GM12878 (cell line): ENCODE measurements at regions not wholly inside any gene's neighbourhood (a gene's known extent, or its start where the extent isn't known, plus 50 kb on each side); places are given as distances from the start of the nearest gene placed in this dataset.

Experiments used
- ATAC-seq: fragments of 200-7000 bp; cut with Tn5 transposase; 3 replicates; pipeline ENCODE4 v1.9.1; 2020; ENCODE audit warnings: mild to moderate bottlenecking, moderate library complexity
- BruUV-seq: library from RNA; stranded (reverse); fragments of 400-500 nt; replicated peaks from 2 replicates; lab custom pipeline; 2021; lab: Mats Ljungman, UMichigan
- CTCF ChIA-PET: fragments of 300-600 bp; sonication (Branson Sonifier 250); formaldehyde crosslinking; extraction: SDS; loops from one replicate; lab custom pipeline; 2021; ENCODE audit warnings: inconsistent platforms; lab: Yijun Ruan, JAX
- POLR2A ChIA-PET: fragments of 350-600 bp; formaldehyde crosslinking; extraction: SDS; loops from one replicate; lab custom pipeline; 2021; ENCODE audit warnings: inconsistent platforms; lab: Charles Lee
- RAD21 ChIA-PET: fragments of 300-600 bp; sonication (Branson Sonifier 250); formaldehyde crosslinking; loops from one replicate; lab custom pipeline; 2023; ENCODE audit warnings: antibody characterized with exemption; ENCODE audit not compliant: unreplicated experiment; lab: Charles Lee
- SMC1A ChIA-PET: fragments of 300-600 bp; sonication (Branson Sonifier 250); formaldehyde crosslinking; loops from one replicate; lab custom pipeline; 2023; ENCODE audit not compliant: unreplicated experiment, uncharacterized antibody; lab: Charles Lee
- DNase-seq: peaks from one replicate; pipeline ENCODE4 v3.0.0-alpha.2; 2011; ENCODE audit warnings: low read depth, low spot score
- FAIRE-seq: peaks from 3 replicates; lab custom pipeline; 2011; peaks lifted over from hg19 to GRCh38; lab: Jason Lieb, UNC
- H2AFZ ChIP-seq: 2 replicates; pipeline ENCODE4 v1.6.0; 2011; ENCODE audit warnings: low read depth, low read length, control low read depth; ENCODE audit not compliant: control insufficient read depth
- H3K27ac ChIP-seq: 2 replicates; pipeline ENCODE4 v1.5.1; 2011; ENCODE audit warnings: control low read depth; ENCODE audit not compliant: control insufficient read depth, insufficient read depth
- H3K27me3 ChIP-seq, 2 experiments: replicated peaks in 1 of 2; 2 replicates each; pipeline versions ENCODE4 v1.6.0 to v1.6.1; 2011; ENCODE audit warnings: low read length in 1 of 2; ENCODE audit not compliant: control insufficient read depth in 2 of 2, insufficient read depth in 2 of 2
- H3K36me3 ChIP-seq, 2 experiments: 2 replicates each; pipeline ENCODE4 v1.5.1; 2011; ENCODE audit warnings: low read length in 1 of 2; ENCODE audit not compliant: control insufficient read depth in 2 of 2, insufficient read depth in 2 of 2
- H3K4me1 ChIP-seq: 2 replicates; pipeline ENCODE4 v1.6.1; 2011; ENCODE audit warnings: mild to moderate bottlenecking, low read length, moderate library complexity, mixed read lengths; ENCODE audit not compliant: control insufficient read depth, insufficient read depth
- H3K4me2 ChIP-seq: 2 replicates; pipeline ENCODE4 v1.6.0; 2011; ENCODE audit warnings: control low read depth; ENCODE audit not compliant: control insufficient read depth, insufficient read depth
- H3K4me3 ChIP-seq: fragments of 200-600 bp; sonication (generic); 2 replicates; pipeline ENCODE4 v1.5.1; 2016
- H3K79me2 ChIP-seq: 2 replicates; pipeline ENCODE4 v1.6.0; 2011; ENCODE audit warnings: low read length; ENCODE audit not compliant: control insufficient read depth, insufficient read depth
- H3K9ac ChIP-seq: 2 replicates; pipeline ENCODE4 v1.8.0; 2011; ENCODE audit warnings: low read length, control low read depth, mixed read lengths; ENCODE audit not compliant: control insufficient read depth, insufficient read depth
- H3K9me3 ChIP-seq: replicated peaks from 3 replicates; pipeline ENCODE4 v1.5.1; 2011; ENCODE audit warnings: mild to moderate bottlenecking, low read length; ENCODE audit not compliant: control insufficient read depth, insufficient read depth
- H4K20me1 ChIP-seq: 2 replicates; pipeline ENCODE4 v1.6.0; 2011; ENCODE audit not compliant: control insufficient read depth, insufficient read depth
- BHLHE40 ChIP-seq, 2 experiments: fragments of 450-650 bp in 1 of 2; IDR thresholded peaks; 2 replicates each; pipeline ENCODE4 v1.6.1; 2011 to 2017; ENCODE audit warnings: low read depth in 2 of 2, borderline replicate concordance in 1 of 2, improper control_type of control experiment in 1 of 2, low read length in 1 of 2, mild to moderate bottlenecking in 1 of 2
- CUX1 ChIP-seq: IDR thresholded peaks from 2 replicates; pipeline ENCODE4 v1.6.1; 2012; ENCODE audit warnings: improper control_type of control experiment, low read depth, low read length; ENCODE audit not compliant: insufficient replicate concordance
- IKZF1 ChIP-seq: fragments of 450-650 bp; conservative IDR thresholded peaks from 2 replicates; pipeline ENCODE4 v1.6.1; 2017; ENCODE audit warnings: antibody characterized with exemption, mild to moderate bottlenecking
- MTA3 ChIP-seq: IDR thresholded peaks from 2 replicates; pipeline ENCODE4 v1.6.1; 2012; ENCODE audit warnings: low read length, inconsistent platforms, borderline replicate concordance
- POU2F2 ChIP-seq: IDR thresholded peaks from 3 replicates; pipeline ENCODE4 v1.6.1; 2011; ENCODE audit warnings: low read depth, mild to moderate bottlenecking, low read length, borderline replicate concordance
- RELB ChIP-seq: fragments of 450-650 bp; IDR thresholded peaks from 2 replicates; pipeline ENCODE4 v1.6.1; 2017; ENCODE audit warnings: low read depth, mild to moderate bottlenecking, moderate library complexity
- STAT3 ChIP-seq: IDR thresholded peaks from 2 replicates; pipeline ENCODE4 v1.6.1; 2011; ENCODE audit warnings: low read depth, low read length, improper control_type of control experiment
- in situ Hi-C: fragments of 300-500 bp; cut with MboI; formaldehyde crosslinking; loops from 9 replicates; pipeline ENCODE4 v1.14.3; 2018; ENCODE audit warnings: mixed read lengths
- intact Hi-C: fragments of 100-400 bp; cut with micrococcal nuclease; formaldehyde crosslinking; loops from one replicate; pipeline ENCODE4 v1.14.2; 2022; ENCODE audit not compliant: unreplicated experiment

GRCh38 chr10:108375691-108376090, 1211.2 kb upstream of the SORCS1 start:
- CTCF ChIA-PET, result no interaction called here
- Histone ChIP-seq H2AFZ (no peak overlapping the region), H3K27me3 (no peaks in the 10 kb centered on the region), H3K9me3 (no peaks in the 10 kb centered on the region), H3K27ac (no peak overlapping the region), H3K4me3 (no peak overlapping the region), H3K9ac (no peak overlapping the region), H3K79me2 (no peaks in the 10 kb centered on the region), H3K4me2 (no peak overlapping the region), H4K20me1 (no peaks in the 10 kb centered on the region), H3K36me3 (no peaks in the 10 kb centered on the region), H3K4me1 (no peaks in the 10 kb centered on the region)
- TF ChIP-seq CUX1, result no peak
- no peak for TF ChIP-seq POU2F2
- TF ChIP-seq STAT3, result no peak
- no peak for TF ChIP-seq MTA3
- TF ChIP-seq RELB, result no peak
- TF ChIP-seq BHLHE40 (IDR thresholded peaks at IDR 0.05; ENCODE audit: borderline replicate concordance in 1 of 2, low read depth in 2 of 2, low read length in 1 of 2), result no peak
- TF ChIP-seq IKZF1, result no peak
- no TSS peak for BruUV-seq
- SMC1A ChIA-PET, result no interaction called here
- ATAC-seq, result no peak
- intact Hi-C loops (no loop called here), in situ Hi-C loops (no loop called here)
- FAIRE-seq, result no peak
- no peak for DNase-seq
- RAD21 ChIA-PET, result no interaction called here
- POLR2A ChIA-PET, result no interaction called here
